SK-N-SH treated with all-trans-retinoic acid at 6 μM for 48 hours (cell line): ENCODE measurements at regions not wholly inside any gene's neighbourhood (a gene's known extent, or its start where the extent isn't known, plus 50 kb on each side); places are given as distances from the start of the nearest gene placed in this dataset.
A peak's percentile ranks its signal among the peaks of the same experiment; 100 is the strongest.

ENCODE experiments used
- ATAC-seq: fragments of 200-7000 bp; cut with Tn5 transposase; 3 replicates; pipeline ENCODE4 v1.9.1; 2020; ENCODE audit warnings: mild to moderate bottlenecking, moderate library complexity
- ARNTL ChIP-seq: fragments of 450-650 bp; formaldehyde crosslinking; IDR thresholded peaks from 2 replicates; pipeline ENCODE4 v1.5.0; 2020; ENCODE audit warnings: low read depth, mild to moderate bottlenecking, moderate library complexity, borderline replicate concordance
- CSRNP3 ChIP-seq: fragments of 250-450 bp; sonication (Bioruptor Pico); IDR thresholded peaks from 2 replicates; pipeline ENCODE4 v1.5.1; 2021; ENCODE audit warnings: mild to moderate bottlenecking, moderate library complexity
- ESRRG ChIP-seq: fragments of 250-450 bp; sonication (Bioruptor Pico); IDR thresholded peaks from 2 replicates; pipeline ENCODE4 v1.6.1; 2021; ENCODE audit warnings: mild to moderate bottlenecking
- GLIS3 ChIP-seq: fragments of 250-450 bp; sonication (Bioruptor Pico); IDR thresholded peaks from 2 replicates; pipeline ENCODE4 v1.5.0; 2020; ENCODE audit warnings: mild to moderate bottlenecking, moderate library complexity
- ISL1 ChIP-seq: fragments of 250-450 bp; sonication (Bioruptor Pico); IDR thresholded peaks from 2 replicates; pipeline ENCODE4 v2.1.2; 2022; ENCODE audit warnings: mild to moderate bottlenecking, moderate library complexity
- OSR1 ChIP-seq: fragments of 250-450 bp; sonication (Bioruptor Pico); IDR thresholded peaks from 2 replicates; pipeline ENCODE4 v1.8.0; 2022; ENCODE audit warnings: moderate library complexity, mild to moderate bottlenecking, inconsistent platforms
- PATZ1 ChIP-seq: fragments of 250-450 bp; sonication (Bioruptor Pico); IDR thresholded peaks from 2 replicates; pipeline ENCODE4 v1.8.0; 2020; ENCODE audit warnings: mild to moderate bottlenecking, moderate library complexity, borderline replicate concordance
- PPARA ChIP-seq: fragments of 250-450 bp; sonication (Bioruptor Pico); IDR thresholded peaks from 2 replicates; pipeline ENCODE4 v1.5.0; 2020; ENCODE audit warnings: mild to moderate bottlenecking, borderline replicate concordance
- RARB ChIP-seq: fragments of 250-450 bp; sonication (Bioruptor Pico); IDR thresholded peaks from 2 replicates; pipeline ENCODE4 v1.8.0; 2021; ENCODE audit warnings: mild to moderate bottlenecking, moderate library complexity
- SNAI2 ChIP-seq: fragments of 250-450 bp; sonication (Bioruptor Pico); IDR thresholded peaks from 2 replicates; pipeline ENCODE4 v1.5.0; 2020; ENCODE audit warnings: mild to moderate bottlenecking, moderate library complexity
- TCF4 ChIP-seq: fragments of 250-450 bp; sonication (Bioruptor Pico); IDR thresholded peaks from 2 replicates; pipeline ENCODE4 v1.8.0; 2021; ENCODE audit warnings: mild to moderate bottlenecking, moderate library complexity, borderline replicate concordance
- TOX ChIP-seq: fragments of 250-450 bp; sonication (Bioruptor Pico); IDR thresholded peaks from 2 replicates; pipeline ENCODE4 v1.8.0; 2021; ENCODE audit warnings: mild to moderate bottlenecking, moderate library complexity, borderline replicate concordance
- ZC3H10 ChIP-seq: fragments of 250-450 bp; sonication (Bioruptor Pico); IDR thresholded peaks from 2 replicates; pipeline ENCODE4 v1.5.1; 2021; ENCODE audit warnings: mild to moderate bottlenecking, moderate library complexity
- ZFP3 ChIP-seq: fragments of 250-450 bp; sonication (Bioruptor Pico); IDR thresholded peaks from 2 replicates; pipeline ENCODE4 v1.5.0; 2020; ENCODE audit warnings: mild to moderate bottlenecking, moderate library complexity
- ZFP30 ChIP-seq: fragments of 450-650 bp; formaldehyde crosslinking; IDR thresholded peaks from 2 replicates; pipeline ENCODE4 v1.5.0; 2022; ENCODE audit warnings: mild to moderate bottlenecking, moderate library complexity
- ZNF565 ChIP-seq: fragments of 450-650 bp; formaldehyde crosslinking; conservative IDR thresholded peaks from 2 replicates; pipeline ENCODE4 v1.5.0; 2020; ENCODE audit warnings: low read depth, mild to moderate bottlenecking, moderate library complexity
- ZNF70 ChIP-seq: fragments of 450-650 bp; formaldehyde crosslinking; IDR thresholded peaks from 2 replicates; pipeline ENCODE4 v1.5.0; 2020; ENCODE audit warnings: mild to moderate bottlenecking, moderate library complexity
- ZNF8 ChIP-seq: fragments of 450-650 bp; formaldehyde crosslinking; IDR thresholded peaks from 2 replicates; pipeline ENCODE4 v1.5.0; 2020; ENCODE audit warnings: mild to moderate bottlenecking, moderate library complexity
- TF ChIP-seq, protein P1 (sequence below): fragments of 250-450 bp; sonication (Bioruptor Pico); IDR thresholded peaks from 2 replicates; pipeline ENCODE4 v1.5.1; 2020; ENCODE audit warnings: low read depth, mild to moderate bottlenecking, moderate library complexity
- TF ChIP-seq, protein P2 (sequence below): fragments of 250-450 bp; sonication (Bioruptor Pico); IDR thresholded peaks from 2 replicates; pipeline ENCODE4 v1.8.0; 2021; ENCODE audit warnings: low read depth, mild to moderate bottlenecking, moderate library complexity, borderline replicate concordance
- TF ChIP-seq, protein P3 (sequence below): fragments of 250-450 bp; sonication (Bioruptor Pico); IDR thresholded peaks from 2 replicates; pipeline ENCODE4 v1.5.0; 2020; ENCODE audit warnings: mild to moderate bottlenecking, moderate library complexity

DNA sequence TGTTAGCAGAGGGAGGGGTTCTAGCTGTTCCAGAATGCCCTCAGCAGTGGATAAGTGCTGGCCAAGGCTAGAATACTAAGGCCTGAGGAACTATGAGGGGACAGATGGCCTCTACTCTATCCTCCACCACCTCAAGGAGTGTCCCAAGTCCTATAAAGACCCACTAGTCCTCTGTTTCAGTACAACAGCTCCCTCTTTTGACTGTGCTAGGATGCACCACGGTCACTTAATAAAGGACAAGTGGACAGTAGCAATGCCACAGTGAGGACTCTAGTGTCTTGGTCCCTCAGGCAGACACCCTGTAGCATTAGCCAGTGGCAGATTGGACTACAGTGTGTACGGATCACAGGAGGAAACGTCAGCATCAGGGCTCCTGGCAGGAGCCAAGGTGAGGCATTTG lies 171.8 kb upstream of the PROK2 start:
- TF ChIP-seq PATZ1 (CRISPR knock-in tag) (no peak), ZNF70 (CRISPR knock-in tag) (no peak), ZC3H10 (CRISPR knock-in tag) (no peak), SNAI2 (CRISPR knock-in tag) (no peak), ZNF8 (CRISPR knock-in tag) (no peak), OSR1 (CRISPR knock-in tag) (no peak), ISL1 (CRISPR knock-in tag) (no peak), RARB (CRISPR knock-in tag) (no peak), CSRNP3 (CRISPR knock-in tag) (no peak), TCF4 (no peak)
- TF ChIP-seq, protein P1, sequence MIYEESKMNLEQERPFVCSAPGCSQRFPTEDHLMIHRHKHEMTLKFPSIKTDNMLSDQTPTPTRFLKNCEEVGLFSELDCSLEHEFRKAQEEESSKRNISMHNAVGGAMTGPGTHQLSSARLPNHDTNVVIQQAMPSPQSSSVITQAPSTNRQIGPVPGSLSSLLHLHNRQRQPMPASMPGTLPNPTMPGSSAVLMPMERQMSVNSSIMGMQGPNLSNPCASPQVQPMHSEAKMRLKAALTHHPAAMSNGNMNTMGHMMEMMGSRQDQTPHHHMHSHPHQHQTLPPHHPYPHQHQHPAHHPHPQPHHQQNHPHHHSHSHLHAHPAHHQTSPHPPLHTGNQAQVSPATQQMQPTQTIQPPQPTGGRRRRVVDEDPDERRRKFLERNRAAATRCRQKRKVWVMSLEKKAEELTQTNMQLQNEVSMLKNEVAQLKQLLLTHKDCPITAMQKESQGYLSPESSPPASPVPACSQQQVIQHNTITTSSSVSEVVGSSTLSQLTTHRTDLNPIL (CRISPR knock-in tag): no peak
- TF ChIP-seq, all 23 proteins: peak for 0
- ATAC-seq: no peak

DNA sequence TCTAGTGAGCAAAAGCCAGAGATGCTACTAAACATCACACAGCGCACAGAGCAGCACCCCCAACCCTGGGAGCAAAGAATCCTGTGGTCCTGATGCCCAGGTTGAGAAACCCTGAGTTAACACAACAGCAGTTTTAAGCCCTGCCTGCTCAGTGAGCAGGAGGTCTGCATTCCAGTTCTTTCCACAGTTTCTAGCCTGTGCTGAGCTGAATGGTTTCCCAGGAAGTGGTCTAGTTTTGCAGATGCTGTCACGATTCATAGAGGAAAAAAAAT lies 171.1 kb upstream of the PROK2 start:
- ATAC-seq: peak; percentile 44; the same call in 2 of the 3 replicates
- TF ChIP-seq PPARA (CRISPR knock-in tag) (no peak), PATZ1 (CRISPR knock-in tag) (no peak), CSRNP3 (CRISPR knock-in tag) (no peak), ZNF70 (CRISPR knock-in tag) (no peak), ESRRG (no peak), OSR1 (CRISPR knock-in tag) (no peak), ZFP3 (no peak), RARB (CRISPR knock-in tag) (no peak), GLIS3 (no peak), ZNF565 (CRISPR knock-in tag) (no peak), ARNTL (CRISPR knock-in tag) (no peak), ZFP30 (CRISPR knock-in tag) (no peak), TOX (no peak), ZNF8 (CRISPR knock-in tag) (no peak)
- TF ChIP-seq, protein P2, sequence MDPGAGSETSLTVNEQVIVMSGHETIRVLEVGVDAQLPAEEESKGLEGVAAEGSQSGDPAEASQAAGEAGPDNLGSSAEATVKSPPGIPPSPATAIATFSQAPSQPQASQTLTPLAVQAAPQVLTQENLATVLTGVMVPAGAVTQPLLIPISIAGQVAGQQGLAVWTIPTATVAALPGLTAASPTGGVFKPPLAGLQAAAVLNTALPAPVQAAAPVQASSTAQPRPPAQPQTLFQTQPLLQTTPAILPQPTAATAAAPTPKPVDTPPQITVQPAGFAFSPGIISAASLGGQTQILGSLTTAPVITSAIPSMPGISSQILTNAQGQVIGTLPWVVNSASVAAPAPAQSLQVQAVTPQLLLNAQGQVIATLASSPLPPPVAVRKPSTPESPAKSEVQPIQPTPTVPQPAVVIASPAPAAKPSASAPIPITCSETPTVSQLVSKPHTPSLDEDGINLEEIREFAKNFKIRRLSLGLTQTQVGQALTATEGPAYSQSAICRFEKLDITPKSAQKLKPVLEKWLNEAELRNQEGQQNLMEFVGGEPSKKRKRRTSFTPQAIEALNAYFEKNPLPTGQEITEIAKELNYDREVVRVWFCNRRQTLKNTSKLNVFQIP (CRISPR knock-in tag): no peak
- TF ChIP-seq, protein P3, sequence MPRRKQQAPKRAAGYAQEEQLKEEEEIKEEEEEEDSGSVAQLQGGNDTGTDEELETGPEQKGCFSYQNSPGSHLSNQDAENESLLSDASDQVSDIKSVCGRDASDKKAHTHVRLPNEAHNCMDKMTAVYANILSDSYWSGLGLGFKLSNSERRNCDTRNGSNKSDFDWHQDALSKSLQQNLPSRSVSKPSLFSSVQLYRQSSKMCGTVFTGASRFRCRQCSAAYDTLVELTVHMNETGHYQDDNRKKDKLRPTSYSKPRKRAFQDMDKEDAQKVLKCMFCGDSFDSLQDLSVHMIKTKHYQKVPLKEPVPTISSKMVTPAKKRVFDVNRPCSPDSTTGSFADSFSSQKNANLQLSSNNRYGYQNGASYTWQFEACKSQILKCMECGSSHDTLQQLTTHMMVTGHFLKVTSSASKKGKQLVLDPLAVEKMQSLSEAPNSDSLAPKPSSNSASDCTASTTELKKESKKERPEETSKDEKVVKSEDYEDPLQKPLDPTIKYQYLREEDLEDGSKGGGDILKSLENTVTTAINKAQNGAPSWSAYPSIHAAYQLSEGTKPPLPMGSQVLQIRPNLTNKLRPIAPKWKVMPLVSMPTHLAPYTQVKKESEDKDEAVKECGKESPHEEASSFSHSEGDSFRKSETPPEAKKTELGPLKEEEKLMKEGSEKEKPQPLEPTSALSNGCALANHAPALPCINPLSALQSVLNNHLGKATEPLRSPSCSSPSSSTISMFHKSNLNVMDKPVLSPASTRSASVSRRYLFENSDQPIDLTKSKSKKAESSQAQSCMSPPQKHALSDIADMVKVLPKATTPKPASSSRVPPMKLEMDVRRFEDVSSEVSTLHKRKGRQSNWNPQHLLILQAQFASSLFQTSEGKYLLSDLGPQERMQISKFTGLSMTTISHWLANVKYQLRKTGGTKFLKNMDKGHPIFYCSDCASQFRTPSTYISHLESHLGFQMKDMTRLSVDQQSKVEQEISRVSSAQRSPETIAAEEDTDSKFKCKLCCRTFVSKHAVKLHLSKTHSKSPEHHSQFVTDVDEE (CRISPR knock-in tag): no peak
- TF ChIP-seq, protein P1 (CRISPR knock-in tag): no peak
